ENCODE measurements at regions not wholly inside any gene's neighbourhood (a gene's known extent, or its start where the extent isn't known, plus 50 kb on each side); places are given as distances from the start of the nearest gene placed in this dataset.
"Not testable (repeated sequence)": the region's sequence is repeated elsewhere in the genome, so short reads cannot be mapped to it uniquely, and the experiment has no call there.

- no peak for DNase-seq
Observed at GRCh38 chr14:105897725-105898113, 371.3 kb downstream of the TMEM121 start.

DNA sequence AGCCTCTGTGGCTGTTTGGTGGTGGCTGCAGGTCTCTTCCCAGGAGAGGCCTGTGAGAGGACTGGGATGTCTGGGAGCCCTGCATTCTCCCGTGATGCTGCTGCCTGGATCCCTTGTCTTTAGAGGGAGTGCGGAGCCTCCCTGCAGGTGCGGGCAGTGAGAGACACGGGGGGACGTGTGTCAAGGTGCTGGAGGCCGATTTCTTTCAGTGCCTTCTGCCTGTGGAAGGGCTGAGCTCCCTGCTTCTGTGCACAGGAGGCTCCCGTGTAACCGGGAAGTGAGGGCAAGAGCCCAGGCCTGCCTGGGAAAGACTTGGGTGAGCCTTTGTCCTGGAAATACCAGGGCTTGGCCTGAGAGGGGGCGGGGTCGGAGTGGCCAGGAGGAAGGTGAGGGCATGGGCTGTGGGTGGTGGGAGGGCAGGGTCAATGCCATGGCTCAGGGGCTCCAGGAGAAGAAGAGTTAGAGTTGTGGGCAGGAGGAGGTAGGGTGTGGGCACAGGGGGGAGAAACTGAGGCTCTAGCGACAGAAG is 372.2 kb downstream of the TMEM121 start:
- no peak for DNase-seq

GRCh38 chr14:105899071-105899641 is 372.8 kb downstream of the TMEM121 start:
- DNase-seq: no peak

GRCh38 chr14:105899657-105900397 is 373.4 kb downstream of the TMEM121 start:
- DNase-seq: no peak

DNA sequence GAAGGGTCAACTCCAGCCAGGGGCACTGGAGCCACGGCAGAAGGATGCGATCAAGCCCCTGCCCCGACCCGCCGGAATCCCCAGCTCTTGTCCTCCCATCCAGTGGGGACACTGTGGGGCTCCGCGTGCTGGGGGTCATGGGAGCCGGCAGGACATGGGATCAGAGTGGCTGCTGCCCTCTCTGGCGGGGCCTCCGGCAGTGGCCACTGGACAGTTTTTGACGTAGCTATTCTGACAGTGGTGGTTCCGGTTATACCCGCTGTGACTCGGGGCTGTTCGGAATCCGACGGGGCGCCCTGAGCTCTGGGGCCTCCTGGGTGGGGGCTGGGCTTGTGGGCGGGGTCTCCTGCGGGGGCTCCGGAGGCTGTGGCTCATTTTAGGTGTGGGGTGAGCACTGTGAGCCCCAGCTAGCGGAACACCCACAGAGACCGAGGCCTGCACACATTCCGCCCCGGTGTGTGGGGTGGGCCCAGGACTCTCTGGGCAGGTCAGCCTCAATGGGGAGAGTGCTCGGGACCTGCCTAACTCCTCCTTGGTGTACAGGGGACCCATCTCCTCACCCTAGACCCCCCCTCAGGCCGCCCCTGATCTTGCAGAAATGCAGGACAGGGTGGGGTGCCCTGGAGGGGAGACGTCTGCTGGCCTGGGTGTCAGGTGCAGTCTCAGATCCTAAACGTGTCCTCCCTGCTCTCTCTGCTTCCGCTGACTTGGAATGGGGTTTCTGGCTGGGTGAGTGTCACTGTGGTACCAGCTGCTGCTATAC is 374.2 kb downstream of the TMEM121 start:
- no peak for DNase-seq

DNA sequence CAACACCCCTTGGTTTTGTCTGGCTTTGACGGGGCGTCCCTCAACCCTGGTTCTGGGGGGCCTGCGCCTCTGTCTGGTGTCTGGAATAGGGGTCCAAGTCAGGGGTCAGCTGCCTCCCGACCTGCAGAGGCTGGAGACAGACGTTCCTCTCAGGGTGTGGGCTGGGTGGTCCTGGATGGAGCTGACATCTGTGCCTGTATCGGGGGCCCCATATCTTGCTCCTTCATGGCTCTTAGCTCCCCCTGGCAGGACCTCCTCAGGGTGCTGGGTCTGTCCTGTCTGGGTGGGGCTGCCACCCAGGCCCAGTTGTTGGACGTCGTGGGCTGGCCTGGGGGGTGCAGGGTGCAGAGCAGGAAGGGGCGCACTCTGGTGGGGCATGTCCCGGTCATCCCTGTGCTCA is 374.8 kb downstream of the TMEM121 start:
- DNase-seq: no peak

- no peak for DNase-seq
Observed at GRCh38 chr14:105902131-105902898, 375.9 kb downstream of the TMEM121 start.

GRCh38 chr14:105902899-105903165 is 376.4 kb downstream of the TMEM121 start:
- DNase-seq: not testable (repeated sequence)

DNA sequence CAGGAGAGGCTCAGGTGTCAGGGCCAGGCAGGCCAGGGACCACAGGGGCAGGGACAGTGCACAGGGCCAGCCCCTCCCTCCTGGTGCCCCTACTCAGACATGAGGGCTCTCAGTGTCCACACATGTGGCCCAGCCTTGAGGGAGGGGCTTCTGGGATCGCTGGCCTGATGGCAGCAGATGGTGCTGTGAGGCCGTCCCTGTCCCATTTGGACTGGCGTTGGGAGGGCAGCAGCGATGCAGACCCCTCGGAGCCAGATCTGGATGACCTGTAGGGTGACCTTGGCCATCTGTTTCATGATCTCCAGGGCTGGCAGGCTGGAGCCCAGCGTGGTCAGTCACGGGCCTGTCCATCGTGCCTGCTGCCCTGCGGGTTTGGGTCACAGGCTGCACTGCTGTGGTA is 377.6 kb downstream of the TMEM121 start:
- no peak for DNase-seq

DNA sequence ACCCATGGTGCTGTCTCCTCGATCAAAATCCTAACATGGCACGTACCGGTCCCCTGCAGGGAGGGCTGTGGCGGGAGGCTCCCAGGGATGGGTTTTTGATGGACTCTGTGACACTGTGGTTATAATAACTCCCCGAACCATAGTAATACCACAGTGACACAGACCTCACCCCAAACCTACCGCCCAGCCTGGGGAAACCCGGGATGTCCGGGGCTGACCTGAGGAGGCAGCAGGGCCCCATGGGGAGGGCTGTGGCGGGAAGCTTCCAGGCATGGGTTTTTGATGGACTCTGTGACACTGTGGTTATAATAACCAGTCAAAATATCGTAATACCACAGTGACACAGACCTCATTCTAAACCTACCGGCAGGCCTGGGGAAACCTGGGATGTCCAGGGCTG is 378.0 kb downstream of the TMEM121 start:
- DNase-seq: no peak

DNA sequence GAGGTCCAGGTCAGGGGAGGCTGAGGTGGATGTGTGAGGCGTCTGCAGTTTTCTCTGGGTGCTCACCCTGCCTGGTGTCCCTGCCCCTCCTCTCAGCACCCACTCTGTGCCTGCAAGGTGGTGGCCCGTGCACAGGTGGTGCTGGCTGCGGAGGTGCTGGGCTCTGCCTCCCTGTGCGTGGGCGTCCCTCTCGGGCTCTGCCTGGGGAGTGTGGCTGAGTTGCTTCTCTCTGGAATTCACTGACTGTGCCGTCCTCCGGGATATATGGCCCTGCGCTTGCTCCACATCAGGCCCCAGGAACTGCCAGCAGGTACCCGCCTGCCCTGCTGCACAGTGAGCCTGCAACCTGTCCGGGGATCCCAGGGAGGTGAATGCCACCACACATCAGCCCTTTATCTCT is 379.1 kb downstream of the TMEM121 start:
- DNase-seq: no peak

DNA sequence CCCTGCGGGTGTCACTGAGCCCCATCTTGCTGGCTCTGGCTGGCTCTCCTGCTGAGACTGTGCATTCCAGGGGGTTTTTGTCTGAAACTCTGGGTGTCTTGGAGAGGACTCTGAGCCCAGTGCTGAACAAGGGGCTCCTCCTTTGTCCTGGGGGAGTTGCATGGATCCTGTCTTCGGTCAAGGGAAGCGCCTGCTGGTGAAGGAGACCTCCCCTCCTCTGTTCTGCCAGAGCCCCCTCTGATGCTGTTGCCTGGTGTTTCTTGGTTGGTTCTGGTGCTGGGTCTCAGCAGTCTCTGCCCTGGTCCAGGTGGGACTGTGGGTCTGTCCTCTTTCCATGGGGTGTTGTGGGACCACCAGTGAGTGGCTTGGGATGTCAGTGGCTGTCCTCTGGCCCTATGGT is 380.9 kb downstream of the TMEM121 start:
- DNase-seq: no peak

- DNase-seq: no peak
Observed at GRCh38 chr14:105908006-105908405, 381.6 kb downstream of the TMEM121 start.

DNA sequence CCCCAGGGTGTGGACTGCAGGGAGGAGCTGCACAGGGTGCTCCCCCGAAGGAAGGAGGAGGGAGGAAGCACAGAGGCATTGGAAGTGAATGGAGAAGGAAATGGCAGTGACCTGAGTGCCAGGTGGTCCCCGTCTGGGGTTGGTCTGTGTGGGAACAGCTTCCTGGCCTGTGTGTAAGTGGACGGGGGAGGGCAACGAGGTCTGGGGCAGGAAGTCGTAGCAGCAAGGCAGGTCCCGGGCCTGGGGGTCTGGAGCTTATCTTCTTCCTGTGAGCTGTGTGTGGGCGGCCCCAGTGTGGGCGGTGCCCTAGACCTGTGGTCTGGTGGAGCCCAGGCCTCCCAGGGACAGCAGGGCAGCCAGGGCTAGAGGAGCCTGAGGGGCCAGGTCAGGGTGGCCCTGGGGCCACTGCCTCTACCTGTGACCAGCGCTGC is 382.1 kb downstream of the TMEM121 start:
- DNase-seq: no peak

DNA sequence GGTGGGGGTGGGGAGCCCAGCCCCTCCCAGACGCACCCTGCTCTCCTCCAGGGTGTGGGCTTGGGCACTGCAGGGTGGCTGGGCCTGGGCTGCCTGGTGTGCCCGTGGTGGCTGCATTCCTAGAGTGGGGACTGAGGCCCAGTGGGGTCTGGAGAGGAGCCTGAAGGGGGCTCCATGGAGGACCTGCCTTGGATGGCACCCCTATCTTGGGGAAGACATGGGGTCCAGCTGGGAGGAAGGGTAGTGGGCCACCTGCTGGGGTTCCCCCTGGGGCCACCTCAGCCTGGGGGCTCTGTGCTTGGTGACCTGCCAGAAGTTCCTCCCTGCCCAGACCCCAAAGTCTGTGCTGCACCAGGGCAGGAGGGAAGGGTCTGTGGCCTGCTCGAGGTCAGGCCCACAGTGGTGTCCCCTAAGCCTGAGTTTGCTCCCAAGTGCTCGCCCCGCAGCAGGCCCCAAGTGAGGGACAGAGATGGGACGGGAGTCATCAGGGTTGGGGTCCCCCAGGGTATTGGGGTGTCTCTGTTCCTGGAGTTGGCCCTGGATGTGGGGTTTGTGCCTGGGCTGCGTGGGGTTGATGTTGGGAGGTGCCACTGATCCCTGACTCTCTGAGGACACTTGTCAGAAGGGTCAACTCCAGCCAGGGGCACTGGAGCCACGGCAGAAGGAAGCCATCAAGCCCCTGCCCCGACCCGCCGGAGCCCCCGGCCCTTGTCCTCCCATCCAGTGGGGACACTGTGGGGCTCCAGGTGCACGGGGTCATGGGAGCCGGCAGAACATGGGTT is 382.9 kb downstream of the TMEM121 start:
- no peak for DNase-seq

GRCh38 chr14:105909828-105910120 is 383.4 kb downstream of the TMEM121 start:
- not testable (repeated sequence) for DNase-seq

- DNase-seq: no peak
Observed at GRCh38 chr14:105910426-105910825, 384.0 kb downstream of the TMEM121 start.

DNA sequence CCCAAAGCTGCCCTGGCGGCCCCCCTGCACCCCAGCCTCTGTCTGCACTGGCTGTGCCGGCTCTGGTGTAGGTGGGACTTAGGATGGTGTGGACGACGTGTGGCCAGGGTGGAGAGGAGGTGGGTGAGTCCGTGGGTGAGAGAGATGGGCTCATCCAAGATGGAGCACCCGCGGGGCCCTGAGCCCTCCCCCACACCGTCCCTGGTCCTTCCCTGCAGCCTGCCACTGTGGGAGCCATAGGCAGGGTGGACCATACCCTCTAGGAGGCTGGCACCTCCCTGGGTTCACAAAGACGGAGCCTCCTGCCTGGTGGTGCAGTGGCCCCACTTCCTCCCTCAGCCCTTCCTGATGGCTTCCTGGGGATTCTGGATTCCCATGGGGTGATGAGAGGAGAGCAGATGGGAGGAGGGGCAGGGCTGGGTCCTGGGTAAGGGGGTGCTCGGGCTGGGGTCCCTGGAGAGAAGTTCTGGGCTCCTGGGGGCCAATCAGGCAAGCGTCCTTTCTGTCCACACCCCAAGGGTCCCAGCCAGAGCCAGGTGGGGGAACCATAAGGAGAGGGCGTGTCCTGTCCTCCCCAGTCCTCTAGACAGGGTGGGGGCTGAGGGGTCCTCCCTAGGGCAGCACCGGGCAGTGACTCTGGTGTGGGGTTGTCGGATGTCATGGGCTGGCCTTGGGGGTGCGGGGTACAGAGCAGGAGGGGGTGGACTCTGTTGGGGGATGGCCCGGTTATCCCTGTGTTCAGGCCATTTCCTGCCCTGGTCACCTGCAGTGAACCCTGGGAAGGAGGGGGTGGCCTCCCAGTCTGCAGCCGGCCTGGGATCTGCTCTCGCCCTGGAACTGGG is 384.8 kb downstream of the TMEM121 start:
- no peak for DNase-seq

- not testable (repeated sequence) for DNase-seq
Observed at GRCh38 chr14:105911848-105912292, 385.5 kb downstream of the TMEM121 start.

GRCh38 chr14:105912641-105913180 is 386.3 kb downstream of the TMEM121 start:
- no peak for DNase-seq

DNA sequence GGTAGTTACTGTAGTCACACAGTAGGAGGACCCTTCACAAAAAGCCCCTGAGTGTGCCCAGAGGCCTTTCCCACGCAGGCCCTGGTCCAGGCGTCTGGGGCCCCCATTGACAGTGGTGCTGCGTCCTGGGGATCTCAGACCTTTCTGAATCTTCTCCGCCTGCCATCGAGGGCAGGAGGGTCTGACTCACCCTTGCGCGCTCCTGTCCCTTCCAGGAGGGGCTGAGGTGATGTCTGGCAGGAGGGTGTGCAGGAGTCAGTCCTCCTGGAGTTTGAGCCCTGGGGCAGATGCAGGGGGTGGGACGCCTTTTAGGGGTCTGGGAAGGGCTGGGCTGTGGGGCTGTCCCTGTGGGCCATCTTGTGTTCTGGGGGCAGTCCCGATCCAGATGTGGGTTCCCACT is 386.8 kb downstream of the TMEM121 start:
- DNase-seq: no peak

Measured in NCI-H510A treated with DMSO at 0.1 percent for 48 hours (cell line).